Astrocyte (in vitro differentiated cells and primary cell): ENCODE measurements at regions not wholly inside any gene's neighbourhood (a gene's known extent, or its start where the extent isn't known, plus 50 kb on each side); places are given as distances from the start of the nearest gene placed in this dataset.

Experiments
- DNase-seq: peaks from one replicate; pipeline ENCODE4 v3.0.0-alpha.2; 2010; ENCODE audit warnings: low read depth
- FAIRE-seq: peaks from 2 replicates; lab custom pipeline; 2011; peaks lifted over from hg19 to GRCh38; lab: Jason Lieb, UNC
- H2AFZ ChIP-seq: 2 replicates; pipeline ENCODE4 v1.6.0; 2012; ENCODE audit warnings: low read depth, low read length, inconsistent platforms
- H3K27ac ChIP-seq: 2 replicates; pipeline ENCODE4 v1.5.1; 2011; ENCODE audit warnings: low read depth, low read length, inconsistent platforms
- H3K27me3 ChIP-seq: 2 replicates; pipeline ENCODE4 v1.6.0; 2011; ENCODE audit warnings: low read length, inconsistent platforms; ENCODE audit not compliant: insufficient read depth
- H3K36me3 ChIP-seq: 2 replicates; pipeline ENCODE4 v1.5.1; 2011; ENCODE audit warnings: low read length, inconsistent platforms; ENCODE audit not compliant: insufficient read depth
- H3K4me1 ChIP-seq: 2 replicates; pipeline ENCODE4 v1.5.1; 2011; ENCODE audit warnings: low read length, inconsistent platforms; ENCODE audit not compliant: insufficient read depth
- H3K4me2 ChIP-seq: 2 replicates; pipeline ENCODE4 v1.6.0; 2012; ENCODE audit warnings: low read length, inconsistent platforms
- H3K4me3 ChIP-seq: 2 replicates; pipeline ENCODE4 v1.5.1; 2011; ENCODE audit warnings: low read depth, mild to moderate bottlenecking, low read length, inconsistent platforms; ENCODE audit not compliant: insufficient read depth
- H3K79me2 ChIP-seq: 2 replicates; pipeline ENCODE4 v1.6.0; 2012; ENCODE audit warnings: mild to moderate bottlenecking, low read length, inconsistent platforms; ENCODE audit not compliant: insufficient read depth
- H3K9ac ChIP-seq: 2 replicates; pipeline ENCODE4 v1.6.0; 2012; ENCODE audit warnings: mild to moderate bottlenecking, low read length, inconsistent platforms
- H3K9me3 ChIP-seq: 2 replicates; pipeline ENCODE4 v1.5.1; 2012; ENCODE audit warnings: low read depth, mild to moderate bottlenecking, low read length, inconsistent platforms; ENCODE audit not compliant: insufficient read depth
- H4K20me1 ChIP-seq: 2 replicates; pipeline ENCODE4 v1.6.0; 2012; ENCODE audit warnings: low read length, inconsistent platforms; ENCODE audit not compliant: insufficient read depth
- H3K27ac Mint-ChIP-seq: one replicate; pipeline ENCODE4 v1.8.0; 2021; ENCODE audit warnings: mild to moderate bottlenecking, mixed read lengths; ENCODE audit not compliant: unreplicated experiment
- H3K27me3 Mint-ChIP-seq: one replicate; pipeline ENCODE4 v1.8.0; 2021; ENCODE audit warnings: low read depth, mixed read lengths; ENCODE audit not compliant: unreplicated experiment
- H3K36me3 Mint-ChIP-seq: one replicate; pipeline ENCODE4 v1.8.0; 2021; ENCODE audit warnings: low read depth, mixed read lengths; ENCODE audit not compliant: unreplicated experiment
- H3K4me1 Mint-ChIP-seq: one replicate; pipeline ENCODE4 v1.8.0; 2021; ENCODE audit warnings: low read depth, mixed read lengths; ENCODE audit not compliant: unreplicated experiment
- H3K4me3 Mint-ChIP-seq: one replicate; pipeline ENCODE4 v1.8.0; 2021; ENCODE audit warnings: mild to moderate bottlenecking, moderate library complexity, mixed read lengths; ENCODE audit not compliant: unreplicated experiment
- H3K9me3 Mint-ChIP-seq: one replicate; pipeline ENCODE4 v1.8.0; 2021; ENCODE audit warnings: mild to moderate bottlenecking, mixed read lengths; ENCODE audit not compliant: unreplicated experiment
- EZH2 ChIP-seq: IDR thresholded peaks from 2 replicates; pipeline ENCODE4 v1.6.1; 2012; ENCODE audit warnings: mild to moderate bottlenecking, low read length, inconsistent platforms; ENCODE audit not compliant: insufficient read depth
- TF ChIP-seq, protein P1 (sequence below): IDR thresholded peaks from 2 replicates; pipeline ENCODE4 v1.5.1; 2011; ENCODE audit warnings: low read depth, mild to moderate bottlenecking, inconsistent platforms, low read length, moderate library complexity; ENCODE audit not compliant: insufficient read depth

GRCh38 chr10:131655101-131655849 lies 245.5 kb upstream of the PPP2R2D start:
- Histone ChIP-seq H3K4me2 (no peak overlapping the region), H3K9me3 (peaks cover 22% of the 10 kb centered on the region), H3K27ac (no peak overlapping the region), H3K27me3 (no peaks in the 10 kb centered on the region), H3K79me2 (no peaks in the 10 kb centered on the region), H4K20me1 (no peaks in the 10 kb centered on the region), H3K9ac (no peak overlapping the region), H3K4me1 (no peaks in the 10 kb centered on the region), H2AFZ (no peak overlapping the region), H3K36me3 (no peaks in the 10 kb centered on the region), H3K4me3 (no peak overlapping the region)
- H3K36me3 Mint-ChIP-seq, result peaks cover 1% of the 10 kb centered on the region
- TF ChIP-seq, protein P1, sequence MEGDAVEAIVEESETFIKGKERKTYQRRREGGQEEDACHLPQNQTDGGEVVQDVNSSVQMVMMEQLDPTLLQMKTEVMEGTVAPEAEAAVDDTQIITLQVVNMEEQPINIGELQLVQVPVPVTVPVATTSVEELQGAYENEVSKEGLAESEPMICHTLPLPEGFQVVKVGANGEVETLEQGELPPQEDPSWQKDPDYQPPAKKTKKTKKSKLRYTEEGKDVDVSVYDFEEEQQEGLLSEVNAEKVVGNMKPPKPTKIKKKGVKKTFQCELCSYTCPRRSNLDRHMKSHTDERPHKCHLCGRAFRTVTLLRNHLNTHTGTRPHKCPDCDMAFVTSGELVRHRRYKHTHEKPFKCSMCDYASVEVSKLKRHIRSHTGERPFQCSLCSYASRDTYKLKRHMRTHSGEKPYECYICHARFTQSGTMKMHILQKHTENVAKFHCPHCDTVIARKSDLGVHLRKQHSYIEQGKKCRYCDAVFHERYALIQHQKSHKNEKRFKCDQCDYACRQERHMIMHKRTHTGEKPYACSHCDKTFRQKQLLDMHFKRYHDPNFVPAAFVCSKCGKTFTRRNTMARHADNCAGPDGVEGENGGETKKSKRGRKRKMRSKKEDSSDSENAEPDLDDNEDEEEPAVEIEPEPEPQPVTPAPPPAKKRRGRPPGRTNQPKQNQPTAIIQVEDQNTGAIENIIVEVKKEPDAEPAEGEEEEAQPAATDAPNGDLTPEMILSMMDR, result no peak
- TF ChIP-seq EZH2, result no peak
- no peak overlapping the region for H3K27ac Mint-ChIP-seq
- FAIRE-seq, result no peak
- H3K9me3 Mint-ChIP-seq, result peaks cover 2% of the 10 kb centered on the region
- H3K4me3 Mint-ChIP-seq, result no peak overlapping the region
- peaks cover 23% of the 10 kb centered on the region for H3K27me3 Mint-ChIP-seq
- H3K4me1 Mint-ChIP-seq, result peaks cover 6% of the 10 kb centered on the region
- no peak for DNase-seq

- no peak overlapping the region for H3K9ac ChIP-seq
- H3K9me3 ChIP-seq, result peaks cover 17% of the 10 kb centered on the region
- H4K20me1 ChIP-seq, result no peaks in the 10 kb centered on the region
- peaks cover 1% of the 10 kb centered on the region for H3K36me3 Mint-ChIP-seq
- peaks cover 6% of the 10 kb centered on the region for H3K4me1 Mint-ChIP-seq
- no peak for TF ChIP-seq EZH2
- TF ChIP-seq, protein P1, result no peak
- DNase-seq (no peak), FAIRE-seq (no peak)
- H3K27me3 Mint-ChIP-seq, result peaks cover 24% of the 10 kb centered on the region
- H3K27ac ChIP-seq, result no peak overlapping the region
- H3K79me2 ChIP-seq, result no peaks in the 10 kb centered on the region
- no peak overlapping the region for H3K27ac Mint-ChIP-seq
- H3K9me3 Mint-ChIP-seq, result peaks cover 4% of the 10 kb centered on the region
- no peaks in the 10 kb centered on the region for H3K27me3 ChIP-seq
- H3K4me2 ChIP-seq, result no peak overlapping the region
- H3K4me3 Mint-ChIP-seq, result no peak overlapping the region
- H3K4me3 ChIP-seq, result no peak overlapping the region
- H3K4me1 ChIP-seq, result no peaks in the 10 kb centered on the region
- no peaks in the 10 kb centered on the region for H3K36me3 ChIP-seq
- no peak overlapping the region for H2AFZ ChIP-seq
Observed at GRCh38 chr10:131656009-131656408, 244.8 kb upstream of the PPP2R2D start.

GRCh38 chr10:131656431-131656841 lies 244.4 kb upstream of the PPP2R2D start:
- peaks cover 4% of the 10 kb centered on the region for H3K9me3 Mint-ChIP-seq
- Histone ChIP-seq H2AFZ (no peak overlapping the region), H3K4me1 (no peaks in the 10 kb centered on the region), H3K4me3 (no peak overlapping the region), H3K36me3 (no peaks in the 10 kb centered on the region), H4K20me1 (no peaks in the 10 kb centered on the region), H3K4me2 (no peak overlapping the region), H3K27ac (no peak overlapping the region), H3K79me2 (no peaks in the 10 kb centered on the region), H3K27me3 (no peaks in the 10 kb centered on the region), H3K9me3 (peaks cover 17% of the 10 kb centered on the region), H3K9ac (no peak overlapping the region)
- DNase-seq, result no peak
- peaks cover 19% of the 10 kb centered on the region for H3K27me3 Mint-ChIP-seq
- H3K27ac Mint-ChIP-seq, result no peak overlapping the region
- H3K4me1 Mint-ChIP-seq, result peaks cover 6% of the 10 kb centered on the region
- peaks cover 1% of the 10 kb centered on the region for H3K36me3 Mint-ChIP-seq
- no peak for FAIRE-seq
- no peak overlapping the region for H3K4me3 Mint-ChIP-seq
- no peak for TF ChIP-seq EZH2
- TF ChIP-seq, protein P1, result no peak
